ENCODE measurements at regions not wholly inside any gene's neighbourhood (a gene's known extent, or its start where the extent isn't known, plus 50 kb on each side); places are given as distances from the start of the nearest gene placed in this dataset.

- no peak overlapping the region for H3K27ac ChIP-seq
- no peak for DNase-seq
- no peak for TF ChIP-seq CTCF (IDR thresholded peaks at IDR 0.05)
These were observed 527.6 kb upstream of the ZEB2 start for GRCh38 chr2:145047554-145047953.

GRCh38 chr2:145044491-145044890, 524.6 kb upstream of the ZEB2 start:
- H3K9me3 ChIP-seq: no peaks in the 10 kb centered on the region
- H3K27ac ChIP-seq: no peak overlapping the region
- H3K4me3 ChIP-seq: no peak overlapping the region
- no peaks in the 10 kb centered on the region for H3K4me1 ChIP-seq
- TF ChIP-seq CTCF (IDR thresholded peaks at IDR 0.05): no peak
- no peaks in the 10 kb centered on the region for H3K36me3 ChIP-seq (ENCODE audit: insufficient read depth in 1 of 2, low read depth in 1 of 2)
- no peaks in the 10 kb centered on the region for H3K27me3 ChIP-seq (ENCODE audit: insufficient read depth in 3 of 3, low read length in 2 of 3)
- intact Hi-C loops (cut with DNase I): no loop called here
- ATAC-seq (no peak), DNase-seq (no peak)

More at GRCh38 chr2:145047554-145047953, 527.6 kb upstream of the ZEB2 start:
- H3K9me3 ChIP-seq: no peaks in the 10 kb centered on the region
- ATAC-seq: no peak
- H3K36me3 ChIP-seq (ENCODE audit: insufficient read depth in 1 of 2, low read depth in 1 of 2): no peaks in the 10 kb centered on the region
- WGBS, 3 donors: 95 to 98% (median 95%) methylated on average over 1 of the region's 1 CpG
- no peaks in the 10 kb centered on the region for H3K27me3 ChIP-seq (ENCODE audit: insufficient read depth in 3 of 3, low read length in 2 of 3)
- H3K4me3 ChIP-seq: no peak overlapping the region
- H3K4me1 ChIP-seq: no peaks in the 10 kb centered on the region
- intact Hi-C loops (cut with DNase I): no loop called here

- DNase-seq (no peak), ATAC-seq (no peak)
- 49 to 64% (median 49%) methylated on average over 6 of the region's 6 CpGs for WGBS, 3 donors
- TF ChIP-seq CTCF (IDR thresholded peaks at IDR 0.05): no peak
- Histone ChIP-seq H3K4me1 (no peaks in the 10 kb centered on the region), H3K36me3 (ENCODE audit: insufficient read depth in 1 of 2, low read depth in 1 of 2) (no peaks in the 10 kb centered on the region), H3K4me3 (no peak overlapping the region), H3K9me3 (no peaks in the 10 kb centered on the region), H3K27ac (no peak overlapping the region), H3K27me3 (ENCODE audit: insufficient read depth in 3 of 3, low read length in 2 of 3) (no peaks in the 10 kb centered on the region)
- intact Hi-C loops (cut with DNase I): no loop called here
These were observed 523.5 kb upstream of the ZEB2 start for GRCh38 chr2:145043399-145043834.

- intact Hi-C loops (cut with DNase I): no loop called here
- DNase-seq (no peak), ATAC-seq (no peak)
- TF ChIP-seq CTCF (IDR thresholded peaks at IDR 0.05): no peak
- H3K27ac ChIP-seq: no peak overlapping the region
- no peak overlapping the region for H3K4me3 ChIP-seq
- no peaks in the 10 kb centered on the region for H3K9me3 ChIP-seq
- H3K4me1 ChIP-seq: no peaks in the 10 kb centered on the region
- H3K36me3 ChIP-seq (ENCODE audit: insufficient read depth in 1 of 2, low read depth in 1 of 2): no peaks in the 10 kb centered on the region
- H3K27me3 ChIP-seq (ENCODE audit: insufficient read depth in 3 of 3, low read length in 2 of 3): no peaks in the 10 kb centered on the region
These were observed 521.8 kb upstream of the ZEB2 start for GRCh38 chr2:145041706-145042105.

DNA sequence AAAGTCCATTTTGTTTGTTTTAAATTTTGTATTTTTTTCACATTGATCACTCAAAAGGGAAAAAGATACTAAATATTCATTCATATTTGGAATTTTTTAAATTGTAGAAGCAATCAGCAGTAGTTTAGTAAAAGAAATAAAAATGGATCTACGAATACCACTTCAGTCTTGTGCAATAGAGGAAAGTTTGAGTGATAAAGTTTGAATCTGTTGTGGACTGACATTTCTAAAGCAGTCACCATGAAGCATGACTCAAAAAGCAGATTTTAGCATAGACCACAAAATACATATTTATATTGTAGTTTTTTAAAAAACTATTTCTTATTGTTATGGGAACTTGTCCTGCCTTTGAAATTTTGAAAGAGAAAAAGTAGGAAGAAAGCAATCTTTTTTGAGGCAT, 520.5 kb upstream of the ZEB2 start:
- Histone ChIP-seq H3K4me3 (no peak overlapping the region), H3K27me3 (ENCODE audit: insufficient read depth in 3 of 3, low read length in 2 of 3) (no peaks in the 10 kb centered on the region), H3K9me3 (no peaks in the 10 kb centered on the region), H3K36me3 (ENCODE audit: insufficient read depth in 1 of 2, low read depth in 1 of 2) (no peaks in the 10 kb centered on the region), H3K4me1 (no peaks in the 10 kb centered on the region), H3K27ac (no peak overlapping the region)
- TF ChIP-seq CTCF (IDR thresholded peaks at IDR 0.05): no peak
- intact Hi-C loops (cut with DNase I): no loop called here
- WGBS, 3 donors: 76 to 91% (median 82%) methylated on average over 1 of the region's 1 CpG
- ATAC-seq: no peak
- no peak for DNase-seq

All from psoas muscle (tissue), 7 donors.